GM19463 (cell line): ENCODE measurements at regions not wholly inside any gene's neighbourhood (a gene's known extent, or its start where the extent isn't known, plus 50 kb on each side); places are given as distances from the start of the nearest gene placed in this dataset.

ENCODE experiments used
- ATAC-seq: cut with Tn5 transposase; IDR thresholded peaks from one replicate; pipeline ENCODE4 v1.9.1; 2021; ENCODE audit warnings: mild to moderate bottlenecking, moderate library complexity; ENCODE audit not compliant: unreplicated experiment

- ATAC-seq = no peak
Measured at GRCh38 chr1:81129366-81129765, 671.4 kb upstream of the ADGRL2 start.

- ATAC-seq = no peak
Measured at GRCh38 chr1:81128079-81128478, 672.7 kb upstream of the ADGRL2 start.

GRCh38 chr1:81126989-81127581 lies 673.6 kb upstream of the ADGRL2 start:
- ATAC-seq = no peak

GRCh38 chr1:81125672-81126071 lies 675.1 kb upstream of the ADGRL2 start:
- no peak for ATAC-seq

- no peak for ATAC-seq
Measured at GRCh38 chr1:81121306-81121705, 679.4 kb upstream of the ADGRL2 start.

GRCh38 chr1:81119319-81119718 lies 681.4 kb upstream of the ADGRL2 start:
- no peak for ATAC-seq

- ATAC-seq = no peak
Measured at GRCh38 chr1:81118550-81118949, 682.2 kb upstream of the ADGRL2 start.

GRCh38 chr1:81115422-81115821 lies 685.3 kb upstream of the ADGRL2 start:
- no peak for ATAC-seq

- no peak for ATAC-seq
Measured at GRCh38 chr1:81114191-81114590, 686.5 kb upstream of the ADGRL2 start.

GRCh38 chr1:81113688-81114087 lies 687.0 kb upstream of the ADGRL2 start:
- ATAC-seq = no peak

- ATAC-seq = no peak
Measured at GRCh38 chr1:81111818-81112217, 688.9 kb upstream of the ADGRL2 start.

- no peak for ATAC-seq
Measured at GRCh38 chr1:81109038-81109437, 691.7 kb upstream of the ADGRL2 start.

- no peak for ATAC-seq
Measured at GRCh38 chr1:81097860-81098259, 702.9 kb upstream of the ADGRL2 start.

- no peak for ATAC-seq
Measured at GRCh38 chr1:81073580-81073979, 727.2 kb upstream of the ADGRL2 start.

- no peak for ATAC-seq
Measured at GRCh38 chr1:81071969-81072753, 728.6 kb upstream of the ADGRL2 start.

- no peak for ATAC-seq
Measured at GRCh38 chr1:81071072-81071858, 729.5 kb upstream of the ADGRL2 start.

- no peak for ATAC-seq
Measured at GRCh38 chr1:81069856-81070255, 730.9 kb upstream of the ADGRL2 start.

GRCh38 chr1:81068726-81069125 lies 732.0 kb upstream of the ADGRL2 start:
- ATAC-seq = no peak

GRCh38 chr1:81053826-81054225 lies 746.9 kb upstream of the ADGRL2 start:
- ATAC-seq = no peak

- no peak for ATAC-seq
Measured at GRCh38 chr1:81052162-81052561, 748.6 kb upstream of the ADGRL2 start.

- no peak for ATAC-seq
Measured at GRCh38 chr1:81050390-81050789, 750.3 kb upstream of the ADGRL2 start.

- ATAC-seq = no peak
Measured at GRCh38 chr1:81044708-81045107, 756.0 kb upstream of the ADGRL2 start.
